Heart left ventricle (tissue), 13 donors: ENCODE measurements at regions not wholly inside any gene's neighbourhood (a gene's known extent, or its start where the extent isn't known, plus 50 kb on each side); places are given as distances from the start of the nearest gene placed in this dataset.

Source experiments
- CTCF ChIP-seq, 12 donors: fragments of 200-600 bp; sonication (generic) in 4 of 12; IDR thresholded peaks; one replicate each; pipeline versions ENCODE4 v1.5.0 to v1.8.0; 2018 to 2022; ENCODE audit warnings: antibody characterized with exemption in 12 of 12, mild to moderate bottlenecking in 5 of 12
- POLR2A ChIP-seq, 2 donors: fragments of 450-650 bp; IDR thresholded peaks; one replicate each; pipeline ENCODE4 v1.6.1; 2017; ENCODE audit warnings: antibody characterized with exemption in 2 of 2, mild to moderate bottlenecking in 2 of 2, moderate library complexity in 2 of 2
- donor health status: ischemic (EF 13 %, LVEDD 7.1; RV severe dilation, severe dysfunction).
- donor health status: DM: no; HTN: yes; CAD: no.
- donor health status: DM: no; HTN: no; CAD: no.
- donor health status: ischemic (EF 25% LVEDD 6.9; RV normal size, moderate dysfunction).
- donor health status: ischemic (EF 25% LVEDD 5.7; RV mildly dilated, moderate dysfunction).
- donor health status: ischemic (EF 35%, LVEDD 5.7; RV mildly dilated, moderate dysfunction).
- donor health status: nonischemic (EF 11% LVEDD 7.7; RV severe dilation, severe dysfunction).
- donor health status: DM: yes; HTN: yes; CAD: no.
- donor health status: PGD.
- donor health status: ischemic (EF 29% LVEDD 5.4; RV normal size, mild dysfunction).
- donor health status: nonischemic (EF 23%, LVEDD 6.1; RV moderate dilation, normal function).

- TF ChIP-seq CTCF (IDR thresholded peaks at IDR 0.05) (no peak), POLR2A (IDR thresholded peaks at IDR 0.05) (no peak)
Observed at GRCh38 chrX:80512924-80513323, 92.7 kb downstream of the TENT5D start.
